ENCODE measurements at regions not wholly inside any gene's neighbourhood (a gene's known extent, or its start where the extent isn't known, plus 50 kb on each side); places are given as distances from the start of the nearest gene placed in this dataset.

DNA sequence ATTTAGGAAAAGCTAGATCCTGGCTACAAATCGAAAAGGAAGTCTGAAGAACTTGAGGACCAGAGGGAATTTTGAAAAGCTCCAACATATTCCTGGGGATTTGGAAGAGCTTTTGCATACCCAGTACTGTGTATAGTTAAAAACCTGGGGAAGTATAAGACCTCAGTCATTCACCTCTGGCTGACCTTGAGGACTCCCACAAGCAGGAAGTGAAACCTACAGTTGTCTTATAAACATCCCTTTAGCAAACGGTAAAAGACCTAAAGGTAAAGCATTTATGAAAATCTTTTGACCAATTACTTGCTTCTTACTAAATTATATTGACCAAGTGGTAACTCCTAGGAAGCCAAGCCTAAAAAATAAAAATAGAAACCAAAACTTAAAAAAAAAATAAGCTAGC is 175.0 kb downstream of the HAO1 start:
- 41 to 58% methylated on average over 2 of the region's 2 CpGs for WGBS, 2 donors (ENCODE audit: low coverage in 1 of 2)
- in situ Hi-C loops (cut with MboI; ENCODE audit: low pct_ligation_motif_present in 1 of 4, low pct_unique_long_range_greater_than_20kb in 1 of 4, low sequenced_read_pairs in 3 of 4): no loop called here
- no peak for DNase-seq
- Histone ChIP-seq H3K27ac (no peak overlapping the region), H3K9me3 (peaks cover 0 to 4% of the 10 kb centered on the region in 2 donors), H3K36me3 (no peaks in the 10 kb centered on the region), H3K27me3 (no peaks in the 10 kb centered on the region), H3K4me1 (no peaks in the 10 kb centered on the region), H3K4me3 (no peak overlapping the region)
- intact Hi-C loops (cut with DNase I; ENCODE audit: low total_unique reads): no loop called here
- TF ChIP-seq EP300 (IDR thresholded peaks at IDR 0.05; ENCODE audit: low read depth) (no peak), POLR2AphosphoS5 (IDR thresholded peaks at IDR 0.05) (no peak), POLR2A (IDR thresholded peaks at IDR 0.05) (no peak)
- TF ChIP-seq, protein P1, sequence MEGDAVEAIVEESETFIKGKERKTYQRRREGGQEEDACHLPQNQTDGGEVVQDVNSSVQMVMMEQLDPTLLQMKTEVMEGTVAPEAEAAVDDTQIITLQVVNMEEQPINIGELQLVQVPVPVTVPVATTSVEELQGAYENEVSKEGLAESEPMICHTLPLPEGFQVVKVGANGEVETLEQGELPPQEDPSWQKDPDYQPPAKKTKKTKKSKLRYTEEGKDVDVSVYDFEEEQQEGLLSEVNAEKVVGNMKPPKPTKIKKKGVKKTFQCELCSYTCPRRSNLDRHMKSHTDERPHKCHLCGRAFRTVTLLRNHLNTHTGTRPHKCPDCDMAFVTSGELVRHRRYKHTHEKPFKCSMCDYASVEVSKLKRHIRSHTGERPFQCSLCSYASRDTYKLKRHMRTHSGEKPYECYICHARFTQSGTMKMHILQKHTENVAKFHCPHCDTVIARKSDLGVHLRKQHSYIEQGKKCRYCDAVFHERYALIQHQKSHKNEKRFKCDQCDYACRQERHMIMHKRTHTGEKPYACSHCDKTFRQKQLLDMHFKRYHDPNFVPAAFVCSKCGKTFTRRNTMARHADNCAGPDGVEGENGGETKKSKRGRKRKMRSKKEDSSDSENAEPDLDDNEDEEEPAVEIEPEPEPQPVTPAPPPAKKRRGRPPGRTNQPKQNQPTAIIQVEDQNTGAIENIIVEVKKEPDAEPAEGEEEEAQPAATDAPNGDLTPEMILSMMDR (IDR thresholded peaks at IDR 0.05): no peak

DNA sequence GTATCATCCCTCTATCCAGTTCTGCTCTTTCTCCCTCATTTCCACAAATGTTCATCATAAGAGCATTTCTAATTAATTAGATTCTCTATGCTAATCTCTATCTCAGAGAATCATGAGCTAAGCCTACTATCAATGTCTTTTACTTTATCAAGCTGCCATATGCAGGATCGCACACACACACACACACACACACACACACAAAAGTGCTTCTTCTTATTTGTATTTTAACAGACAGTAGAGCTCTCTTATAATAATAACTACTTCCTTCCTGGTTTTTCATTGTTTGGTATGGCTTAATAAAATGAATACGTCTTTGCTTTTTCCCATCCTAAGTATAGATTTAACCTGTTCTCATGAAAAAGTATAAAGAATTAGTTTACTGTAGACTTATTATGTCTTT is 170.2 kb downstream of the HAO1 start:
- no peaks in the 10 kb centered on the region for H3K9me3 ChIP-seq
- H3K36me3 ChIP-seq: no peaks in the 10 kb centered on the region
- WGBS, 2 donors (ENCODE audit: low coverage in 1 of 2): 80 to 83% methylated on average over 2 of the region's 2 CpGs
- DNase-seq: no peak
- H3K27me3 ChIP-seq: no peaks in the 10 kb centered on the region
- intact Hi-C loops (cut with DNase I; ENCODE audit: low total_unique reads) (no loop called here), in situ Hi-C loops (cut with MboI; ENCODE audit: low pct_ligation_motif_present in 1 of 4, low pct_unique_long_range_greater_than_20kb in 1 of 4, low sequenced_read_pairs in 3 of 4) (no loop called here)
- no peak overlapping the region for H3K4me3 ChIP-seq
- no peaks in the 10 kb centered on the region for H3K4me1 ChIP-seq
- no peak overlapping the region for H3K27ac ChIP-seq
- TF ChIP-seq POLR2AphosphoS5 (IDR thresholded peaks at IDR 0.05) (no peak), POLR2A (IDR thresholded peaks at IDR 0.05) (no peak), EP300 (IDR thresholded peaks at IDR 0.05; ENCODE audit: low read depth) (no peak)
- TF ChIP-seq, protein P1 (IDR thresholded peaks at IDR 0.05): no peak

DNA sequence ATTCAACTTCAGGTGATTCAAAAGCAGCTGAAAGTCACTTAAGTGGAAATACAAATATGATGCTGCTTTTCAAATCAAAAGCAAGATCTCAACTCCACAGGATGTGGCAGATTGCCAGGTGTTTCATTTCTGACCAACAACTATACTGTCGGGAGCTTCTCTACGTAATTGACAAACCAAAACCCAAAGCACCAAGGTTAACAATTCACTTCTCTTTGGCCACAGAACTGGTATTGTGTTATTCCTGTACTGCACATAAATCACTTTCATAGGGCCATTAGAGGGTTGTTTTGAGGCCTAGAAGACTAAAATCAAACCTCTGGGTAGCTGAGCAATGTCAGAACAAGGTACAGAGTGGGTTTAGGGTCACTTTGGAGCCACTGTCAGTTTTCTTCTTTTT is 169.7 kb downstream of the HAO1 start:
- H3K4me3 ChIP-seq: no peak overlapping the region
- intact Hi-C loops (cut with DNase I; ENCODE audit: low total_unique reads) (no loop called here), in situ Hi-C loops (cut with MboI; ENCODE audit: low pct_ligation_motif_present in 1 of 4, low pct_unique_long_range_greater_than_20kb in 1 of 4, low sequenced_read_pairs in 3 of 4) (no loop called here)
- H3K36me3 ChIP-seq: no peaks in the 10 kb centered on the region
- 62% methylated on average over 2 of the region's 2 CpGs; no CpG with 5 or more reads in 1 of the 2 donors for WGBS, 2 donors (ENCODE audit: low coverage in 1 of 2)
- H3K27me3 ChIP-seq: no peaks in the 10 kb centered on the region
- H3K4me1 ChIP-seq: no peaks in the 10 kb centered on the region
- H3K27ac ChIP-seq: no peak overlapping the region
- TF ChIP-seq, protein P1 (IDR thresholded peaks at IDR 0.05): no peak
- DNase-seq: no peak
- H3K9me3 ChIP-seq: no peaks in the 10 kb centered on the region

DNA sequence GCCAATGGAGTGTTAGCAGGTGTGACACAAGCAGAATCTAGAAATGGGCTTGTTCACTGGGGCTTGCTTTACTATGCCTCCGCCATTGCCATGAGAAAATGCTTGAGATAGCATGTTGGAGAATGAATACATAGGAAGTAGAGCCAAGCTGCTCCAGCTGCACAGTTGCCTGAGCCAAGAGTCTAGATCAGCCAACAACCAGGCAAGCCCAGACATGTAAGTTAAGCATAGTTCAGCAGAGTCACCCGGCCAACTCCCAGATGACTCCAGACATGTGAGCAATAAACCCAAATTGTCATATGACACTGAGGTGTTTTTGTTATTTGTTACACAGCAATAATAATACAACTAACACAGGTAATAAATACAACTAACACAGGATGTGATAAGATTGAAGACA is 167.9 kb downstream of the HAO1 start:
- Histone ChIP-seq H3K27me3 (no peaks in the 10 kb centered on the region), H3K4me1 (no peaks in the 10 kb centered on the region), H3K36me3 (no peaks in the 10 kb centered on the region), H3K27ac (no peak overlapping the region), H3K9me3 (no peaks in the 10 kb centered on the region), H3K4me3 (no peak overlapping the region)
- in situ Hi-C loops (cut with MboI; ENCODE audit: low pct_ligation_motif_present in 1 of 4, low pct_unique_long_range_greater_than_20kb in 1 of 4, low sequenced_read_pairs in 3 of 4): no loop called here
- DNase-seq: no peak
- intact Hi-C loops (cut with DNase I; ENCODE audit: low total_unique reads): no loop called here
- 75 to 77% methylated on average over 1 to 2 of the region's 2 CpGs for WGBS, 2 donors (ENCODE audit: low coverage in 1 of 2)
- TF ChIP-seq POLR2A (IDR thresholded peaks at IDR 0.05) (no peak), POLR2AphosphoS5 (IDR thresholded peaks at IDR 0.05) (no peak)

DNA sequence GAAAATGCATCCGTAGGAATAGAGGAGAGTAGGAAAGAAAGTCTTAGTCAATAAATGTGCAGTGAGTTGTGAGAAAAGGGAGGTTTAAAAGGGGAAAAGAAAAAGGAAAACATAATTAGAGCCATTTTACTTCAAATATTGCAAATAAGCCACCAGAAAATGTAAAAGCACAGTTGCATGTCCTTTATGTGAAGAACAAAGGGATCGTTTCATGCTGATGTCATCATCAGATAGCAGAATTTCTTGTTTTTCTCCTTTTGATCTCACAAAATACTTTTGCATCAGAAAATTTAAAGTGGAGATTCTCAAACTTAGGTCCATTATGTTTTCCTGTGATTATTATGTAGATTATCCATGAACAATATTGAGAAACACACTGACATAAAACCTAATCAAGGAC is 166.7 kb downstream of the HAO1 start:
- H3K4me3 ChIP-seq: no peak overlapping the region
- DNase-seq: no peak
- no peaks in the 10 kb centered on the region for H3K4me1 ChIP-seq
- H3K36me3 ChIP-seq: no peaks in the 10 kb centered on the region
- no peak overlapping the region for H3K27ac ChIP-seq
- 69 to 75% methylated on average over 2 of the region's 2 CpGs for WGBS, 2 donors (ENCODE audit: low coverage in 1 of 2)
- no peaks in the 10 kb centered on the region for H3K27me3 ChIP-seq
- intact Hi-C loops (cut with DNase I; ENCODE audit: low total_unique reads) (no loop called here), in situ Hi-C loops (cut with MboI; ENCODE audit: low pct_ligation_motif_present in 1 of 4, low pct_unique_long_range_greater_than_20kb in 1 of 4, low sequenced_read_pairs in 3 of 4) (no loop called here)
- TF ChIP-seq POLR2AphosphoS5 (IDR thresholded peaks at IDR 0.05) (no peak), POLR2A (IDR thresholded peaks at IDR 0.05) (no peak), EP300 (IDR thresholded peaks at IDR 0.05; ENCODE audit: low read depth) (no peak)
- TF ChIP-seq, protein P1 (IDR thresholded peaks at IDR 0.05): no peak
- H3K9me3 ChIP-seq: no peaks in the 10 kb centered on the region

Data from transverse colon (tissue), 4 donors.